NCI-H69 (cell line): ENCODE measurements at regions not wholly inside any gene's neighbourhood (a gene's known extent, or its start where the extent isn't known, plus 50 kb on each side); places are given as distances from the start of the nearest gene placed in this dataset.
"Not testable (repeated sequence)": the region's sequence is repeated elsewhere in the genome, so short reads cannot be mapped to it uniquely, and the experiment has no call there.

Experiments used
- DNase-seq: peaks from one replicate; lab custom pipeline; 2025; lab: John Stamatoyannopoulos, UW

- peak; percentile 74 for DNase-seq
Measured at GRCh38 chr2:8252997-8253694, 428.7 kb upstream of the ID2 start.

- no peak for DNase-seq
Measured at GRCh38 chr2:8253781-8254180, 428.1 kb upstream of the ID2 start.

GRCh38 chr2:8254214-8254613 lies 427.6 kb upstream of the ID2 start:
- not testable (repeated sequence) for DNase-seq

GRCh38 chr2:8254791-8255447 lies 426.9 kb upstream of the ID2 start:
- no peak for DNase-seq

- no peak for DNase-seq
Measured at GRCh38 chr2:8255448-8255800, 426.4 kb upstream of the ID2 start.

- no peak for DNase-seq
Measured at GRCh38 chr2:8256905-8257304, 425.0 kb upstream of the ID2 start.

GRCh38 chr2:8257502-8257901 lies 424.4 kb upstream of the ID2 start:
- no peak for DNase-seq

- no peak for DNase-seq
Measured at GRCh38 chr2:8258406-8258805, 423.4 kb upstream of the ID2 start.

- no peak for DNase-seq
Measured at GRCh38 chr2:8259106-8259840, 422.6 kb upstream of the ID2 start.

GRCh38 chr2:8259841-8260178 lies 422.0 kb upstream of the ID2 start:
- no peak for DNase-seq

- DNase-seq, result no peak
Measured at GRCh38 chr2:8260213-8260612, 421.6 kb upstream of the ID2 start.

- DNase-seq, result no peak
Measured at GRCh38 chr2:8263901-8264300, 418.0 kb upstream of the ID2 start.

- DNase-seq, result no peak
Measured at GRCh38 chr2:8264981-8265380, 416.9 kb upstream of the ID2 start.

- no peak for DNase-seq
Measured at GRCh38 chr2:8265476-8266226, 416.2 kb upstream of the ID2 start.

GRCh38 chr2:8266563-8266962 lies 415.3 kb upstream of the ID2 start:
- DNase-seq, result no peak

- DNase-seq, result peak; percentile 42
Measured at GRCh38 chr2:8267048-8267447, 414.8 kb upstream of the ID2 start.

- DNase-seq, result no peak
Measured at GRCh38 chr2:8267721-8268120, 414.1 kb upstream of the ID2 start.

GRCh38 chr2:8268172-8268783 lies 413.6 kb upstream of the ID2 start:
- peak; percentile 6 for DNase-seq

- no peak for DNase-seq
Measured at GRCh38 chr2:8270699-8271098, 411.2 kb upstream of the ID2 start.

- no peak for DNase-seq
Measured at GRCh38 chr2:8271461-8271860, 410.4 kb upstream of the ID2 start.

GRCh38 chr2:8276026-8276425 lies 405.8 kb upstream of the ID2 start:
- no peak for DNase-seq

GRCh38 chr2:8277921-8278571 lies 403.8 kb upstream of the ID2 start:
- DNase-seq, result no peak
